WERI-Rb-1 (cell line): ENCODE measurements at regions not wholly inside any gene's neighbourhood (a gene's known extent, or its start where the extent isn't known, plus 50 kb on each side); places are given as distances from the start of the nearest gene placed in this dataset.
"Not testable (repeated sequence)": the region's sequence is repeated elsewhere in the genome, so short reads cannot be mapped to it uniquely, and the experiment has no call there.

Experiments
- DNase-seq: peaks from one replicate; pipeline ENCODE4 v3.0.0-alpha.2; 2020
- H3K27ac ChIP-seq: fragments of 250-450 bp; sonication (Bioruptor Pico); 2 replicates; pipeline ENCODE4 v1.5.1; 2020; ENCODE audit warnings: mild to moderate bottlenecking, moderate library complexity
- H3K27me3 ChIP-seq: fragments of 250-450 bp; sonication (Bioruptor Pico); 2 replicates; pipeline ENCODE4 v1.5.1; 2021; ENCODE audit warnings: mild to moderate bottlenecking, low read depth, moderate library complexity; ENCODE audit not compliant: insufficient read depth, severe bottlenecking
- H3K36me3 ChIP-seq: fragments of 250-450 bp; sonication (Bioruptor Pico); 2 replicates; pipeline ENCODE4 v1.5.1; 2020; ENCODE audit warnings: mild to moderate bottlenecking, moderate library complexity
- H3K4me3 ChIP-seq: 2 replicates; pipeline ENCODE4 v1.5.1; 2011; ENCODE audit warnings: low read depth, mild to moderate bottlenecking, control low read depth, low read length
- H3K9me3 ChIP-seq: fragments of 250-450 bp; sonication (Bioruptor Pico); 2 replicates; pipeline ENCODE4 v1.5.1; 2021; ENCODE audit warnings: mild to moderate bottlenecking, moderate library complexity; ENCODE audit not compliant: severe bottlenecking
- TF ChIP-seq, protein P1 (sequence below): IDR thresholded peaks from 2 replicates; pipeline ENCODE4 v1.5.1; 2011; ENCODE audit warnings: low read depth, mild to moderate bottlenecking, control low read depth, inconsistent platforms, low read length

DNA sequence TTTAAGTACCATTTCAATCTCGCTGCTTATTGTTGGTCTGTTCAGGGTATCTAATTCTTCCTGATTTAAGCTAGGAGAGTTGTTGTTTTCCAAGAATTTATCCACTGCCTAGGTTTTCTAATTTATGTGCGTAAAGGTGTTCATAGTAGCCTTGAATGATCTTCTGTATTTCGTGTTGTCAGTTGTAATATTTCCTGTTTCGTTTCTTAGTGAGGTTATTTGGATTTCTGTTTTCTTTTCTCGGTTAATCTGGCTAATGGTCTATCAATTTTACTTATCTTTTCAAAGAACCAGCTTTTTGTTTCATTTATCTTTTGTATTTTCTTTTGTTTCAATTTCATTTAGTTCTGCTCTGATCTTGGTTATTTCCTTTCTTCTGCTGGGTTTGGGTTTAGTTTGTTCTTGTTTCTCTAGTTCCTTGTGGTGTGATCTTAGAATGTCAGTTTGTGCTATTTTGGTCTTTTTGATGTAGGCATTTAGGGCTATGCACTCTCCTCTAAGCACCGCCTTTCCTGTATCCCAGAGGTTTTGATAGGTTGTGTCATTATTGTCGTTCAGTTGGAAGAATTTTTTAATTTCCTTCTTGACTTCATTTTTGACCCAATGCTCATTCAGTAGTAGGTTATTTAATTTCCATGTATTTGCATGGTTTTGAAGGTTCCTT lies 92.5 kb upstream of the CSRP2 start:
- H3K36me3 ChIP-seq, DNase-seq, H3K27me3 ChIP-seq, H3K9me3 ChIP-seq, H3K27ac ChIP-seq, H3K4me3 ChIP-seq: not testable (repeated sequence)

DNA sequence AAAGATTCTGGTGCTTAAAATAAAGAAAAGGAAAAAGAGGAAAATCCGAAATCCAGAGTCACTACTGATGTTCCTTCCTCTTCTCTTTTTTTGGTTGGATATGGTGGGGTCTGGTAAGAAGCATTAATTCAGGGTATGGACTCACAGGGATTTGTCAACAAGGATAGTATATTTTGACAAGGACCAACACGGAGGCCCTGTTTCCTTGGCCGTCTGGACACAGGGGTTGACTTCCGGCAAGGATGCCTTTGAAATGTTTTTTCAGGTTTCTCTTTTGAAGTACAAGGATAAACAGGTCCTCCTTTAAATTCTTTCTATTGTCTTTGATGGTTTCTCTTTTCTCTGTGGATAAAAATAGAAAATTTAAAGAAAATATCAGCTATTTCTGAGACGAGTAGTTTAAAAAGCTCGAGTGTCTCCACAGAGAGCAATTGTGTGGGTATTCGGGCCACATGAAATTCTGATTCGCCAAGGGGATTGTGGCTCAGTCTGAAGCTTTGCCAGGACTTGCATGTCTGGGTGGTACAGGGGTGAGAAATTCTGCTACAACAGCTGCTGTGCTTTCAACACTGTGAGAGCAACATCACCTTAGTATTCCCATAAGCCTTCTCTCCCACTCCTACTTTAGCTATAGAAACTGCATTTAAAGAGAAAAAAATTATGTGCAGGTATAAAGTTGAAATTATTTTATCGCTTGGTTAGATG lies 88.5 kb upstream of the CSRP2 start:
- no peak overlapping the region for H3K4me3 ChIP-seq
- TF ChIP-seq, protein P1, sequence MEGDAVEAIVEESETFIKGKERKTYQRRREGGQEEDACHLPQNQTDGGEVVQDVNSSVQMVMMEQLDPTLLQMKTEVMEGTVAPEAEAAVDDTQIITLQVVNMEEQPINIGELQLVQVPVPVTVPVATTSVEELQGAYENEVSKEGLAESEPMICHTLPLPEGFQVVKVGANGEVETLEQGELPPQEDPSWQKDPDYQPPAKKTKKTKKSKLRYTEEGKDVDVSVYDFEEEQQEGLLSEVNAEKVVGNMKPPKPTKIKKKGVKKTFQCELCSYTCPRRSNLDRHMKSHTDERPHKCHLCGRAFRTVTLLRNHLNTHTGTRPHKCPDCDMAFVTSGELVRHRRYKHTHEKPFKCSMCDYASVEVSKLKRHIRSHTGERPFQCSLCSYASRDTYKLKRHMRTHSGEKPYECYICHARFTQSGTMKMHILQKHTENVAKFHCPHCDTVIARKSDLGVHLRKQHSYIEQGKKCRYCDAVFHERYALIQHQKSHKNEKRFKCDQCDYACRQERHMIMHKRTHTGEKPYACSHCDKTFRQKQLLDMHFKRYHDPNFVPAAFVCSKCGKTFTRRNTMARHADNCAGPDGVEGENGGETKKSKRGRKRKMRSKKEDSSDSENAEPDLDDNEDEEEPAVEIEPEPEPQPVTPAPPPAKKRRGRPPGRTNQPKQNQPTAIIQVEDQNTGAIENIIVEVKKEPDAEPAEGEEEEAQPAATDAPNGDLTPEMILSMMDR = no peak
- no peak for DNase-seq
- H3K9me3 ChIP-seq = peaks cover 3% of the 10 kb centered on the region
- no peak overlapping the region for H3K27ac ChIP-seq
- H3K27me3 ChIP-seq = no peaks in the 10 kb centered on the region
- no peaks in the 10 kb centered on the region for H3K36me3 ChIP-seq

DNA sequence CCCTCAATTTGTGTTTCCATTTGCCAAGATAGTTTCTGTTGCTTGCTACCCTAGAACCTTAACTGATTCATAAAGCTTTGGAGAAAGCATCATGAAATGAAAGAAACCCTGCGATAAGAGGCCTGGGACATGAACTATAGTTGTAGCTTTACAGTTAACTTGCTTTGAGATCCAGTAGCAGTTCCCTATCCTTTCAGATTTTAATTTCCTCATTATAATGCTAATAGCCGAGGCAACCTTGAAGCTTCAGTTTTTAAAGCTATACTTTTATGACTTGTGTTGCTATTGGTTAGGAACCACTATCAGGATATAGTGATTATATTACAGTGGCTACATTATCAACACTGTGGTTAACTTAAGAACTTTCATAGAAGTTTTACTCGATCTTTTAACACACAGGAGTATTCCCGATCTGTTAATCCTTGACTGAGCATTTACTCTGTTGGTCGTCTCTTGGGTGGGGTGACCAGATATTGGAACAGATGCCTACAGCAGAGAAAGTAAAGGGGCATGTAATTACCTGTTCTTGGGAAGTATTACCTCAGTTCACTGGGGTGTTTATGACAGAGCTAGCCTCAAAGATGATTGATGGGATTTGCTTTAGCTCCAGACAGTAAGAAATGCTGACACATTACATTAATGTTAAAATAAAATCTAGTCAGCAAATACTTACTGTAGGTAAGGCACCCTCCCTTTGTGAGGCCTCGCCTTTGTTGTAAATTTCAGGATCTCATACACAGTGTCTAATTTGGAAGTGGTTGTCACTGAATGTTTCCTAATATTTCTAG lies 86.2 kb upstream of the CSRP2 start:
- H3K36me3 ChIP-seq = no peaks in the 10 kb centered on the region
- no peak for DNase-seq
- TF ChIP-seq, protein P1 = no peak
- no peak overlapping the region for H3K27ac ChIP-seq
- H3K4me3 ChIP-seq = no peak overlapping the region
- H3K27me3 ChIP-seq = no peaks in the 10 kb centered on the region
- peaks cover 3% of the 10 kb centered on the region for H3K9me3 ChIP-seq

DNA sequence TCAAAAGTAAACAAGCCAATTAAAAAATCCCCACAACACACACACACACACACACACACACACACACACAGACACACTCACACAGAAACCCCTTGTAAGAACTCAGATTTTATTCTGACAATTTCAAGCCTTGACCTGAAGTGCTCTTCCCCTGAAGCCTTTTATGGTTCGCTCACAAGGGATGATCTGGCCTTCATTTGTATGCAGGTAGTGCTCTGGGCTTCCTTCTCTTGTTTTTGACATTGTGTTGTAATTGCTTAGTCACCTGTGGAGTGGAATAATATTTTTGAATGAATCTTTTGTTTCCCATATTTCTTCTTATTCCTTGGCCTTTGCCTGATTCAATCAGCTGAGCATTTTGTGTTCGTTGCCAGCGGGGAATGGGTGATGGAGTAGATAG lies 83.3 kb upstream of the CSRP2 start:
- Histone ChIP-seq H3K27ac (no peak overlapping the region), H3K36me3 (no peaks in the 10 kb centered on the region), H3K4me3 (no peak overlapping the region), H3K27me3 (no peaks in the 10 kb centered on the region), H3K9me3 (no peaks in the 10 kb centered on the region)
- DNase-seq = no peak
- TF ChIP-seq, protein P1 = no peak

DNA sequence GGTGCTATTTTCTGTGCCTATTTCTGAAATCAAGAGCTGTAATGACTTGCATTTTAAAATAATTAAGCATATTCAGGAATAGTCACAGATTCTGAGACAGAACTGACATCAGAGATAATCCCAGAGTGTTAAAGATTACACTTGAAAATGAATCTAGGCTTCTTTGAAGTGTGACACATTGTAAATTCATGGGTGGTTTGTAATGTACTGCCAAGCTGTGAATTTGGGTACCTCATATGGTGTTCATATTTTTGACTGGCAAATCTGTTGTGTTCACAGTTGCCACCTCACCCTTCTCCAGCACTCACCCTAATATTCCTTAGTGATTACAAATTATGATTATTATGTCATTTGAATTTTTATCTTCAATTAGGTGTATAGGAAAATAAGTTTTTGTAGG lies 78.5 kb upstream of the CSRP2 start:
- no peak overlapping the region for H3K4me3 ChIP-seq
- no peak for DNase-seq
- H3K27ac ChIP-seq = no peak overlapping the region
- no peaks in the 10 kb centered on the region for H3K27me3 ChIP-seq
- TF ChIP-seq, protein P1 = no peak
- no peaks in the 10 kb centered on the region for H3K36me3 ChIP-seq
- H3K9me3 ChIP-seq = no peaks in the 10 kb centered on the region

DNA sequence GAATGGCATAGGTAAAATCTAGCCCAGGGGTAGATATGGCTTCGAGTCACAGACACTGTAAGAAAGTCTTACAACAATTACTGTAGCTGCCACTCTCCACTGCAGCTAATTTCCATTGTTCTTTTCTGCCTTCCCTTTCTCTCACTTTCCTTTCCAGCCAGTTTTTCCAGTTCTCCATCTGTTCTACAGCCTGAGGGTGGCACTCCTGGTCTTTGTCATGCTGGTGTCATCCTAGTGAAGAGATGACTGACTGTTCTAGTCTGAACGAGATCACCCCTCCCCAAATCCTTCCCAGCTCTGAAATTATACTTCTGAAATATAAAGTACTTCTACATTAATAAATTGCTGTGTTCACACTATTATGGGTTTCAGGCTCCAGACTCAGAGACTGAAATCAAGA lies 74.2 kb upstream of the CSRP2 start:
- Histone ChIP-seq H3K27me3 (no peaks in the 10 kb centered on the region), H3K27ac (no peak overlapping the region), H3K36me3 (no peaks in the 10 kb centered on the region), H3K9me3 (no peaks in the 10 kb centered on the region), H3K4me3 (no peak overlapping the region)
- peak; percentile 13 for DNase-seq
- TF ChIP-seq, protein P1 = peak; percentile 31; the same call in 1 of the 2 replicates
